DND-41 (cell line): ENCODE measurements at regions not wholly inside any gene's neighbourhood (a gene's known extent, or its start where the extent isn't known, plus 50 kb on each side); places are given as distances from the start of the nearest gene placed in this dataset.

ENCODE experiments used
- ATAC-seq: fragments of 200-7000 bp; cut with Tn5 transposase; 3 replicates; pipeline ENCODE4 v1.9.1; 2021; ENCODE audit warnings: low read depth; ENCODE audit not compliant: insufficient read depth
- DNase-seq: peaks from one replicate; pipeline ENCODE4 v3.0.0-alpha.2; 2020
- H2AFZ ChIP-seq: 2 replicates; pipeline ENCODE4 v1.6.0; 2012; ENCODE audit warnings: low read depth, low read length
- H3K27ac ChIP-seq: 2 replicates; pipeline ENCODE4 v1.5.1; 2012; ENCODE audit warnings: low read length, inconsistent platforms
- H3K27me3 ChIP-seq: fragments of 200-600 bp; sonication (generic); 2 replicates; pipeline ENCODE4 v1.6.0; 2012; ENCODE audit warnings: low read length, mild to moderate bottlenecking, inconsistent platforms; ENCODE audit not compliant: insufficient read depth, poor library complexity
- H3K36me3 ChIP-seq: 2 replicates; pipeline ENCODE4 v1.5.1; 2012; ENCODE audit warnings: low read length, inconsistent platforms; ENCODE audit not compliant: insufficient read depth
- H3K4me1 ChIP-seq: 2 replicates; pipeline ENCODE4 v1.5.1; 2012; ENCODE audit warnings: mild to moderate bottlenecking, low read length; ENCODE audit not compliant: insufficient read depth
- H3K4me2 ChIP-seq: 2 replicates; pipeline ENCODE4 v1.6.0; 2012; ENCODE audit warnings: mild to moderate bottlenecking, moderate library complexity, low read length, inconsistent platforms; ENCODE audit not compliant: insufficient read depth
- H3K4me3 ChIP-seq, 2 experiments: fragments of 200-600 bp in 1 of 2; shearing (Covaris generic) in 1 of 2; 2 replicates each; pipeline ENCODE4 v1.5.1; 2012 to 2016; ENCODE audit warnings: inconsistent platforms in 2 of 2, low read length in 2 of 2, mild to moderate bottlenecking in 2 of 2, low read depth in 1 of 2, moderate library complexity in 1 of 2
- H3K79me2 ChIP-seq: 2 replicates; pipeline ENCODE4 v1.6.0; 2012; ENCODE audit warnings: low read length, inconsistent platforms; ENCODE audit not compliant: insufficient read depth
- H3K9ac ChIP-seq: 2 replicates; pipeline ENCODE4 v1.6.0; 2012; ENCODE audit warnings: low read depth, mild to moderate bottlenecking, inconsistent platforms, low read length, moderate library complexity
- H3K9me3 ChIP-seq: 2 replicates; pipeline ENCODE4 v1.5.1; 2012; ENCODE audit warnings: low read length, moderate library complexity, mild to moderate bottlenecking, inconsistent platforms; ENCODE audit not compliant: insufficient read depth, severe bottlenecking
- H4K20me1 ChIP-seq: 2 replicates; pipeline ENCODE4 v1.6.0; 2012; ENCODE audit warnings: low read length; ENCODE audit not compliant: insufficient read depth
- CTCF ChIP-seq: IDR thresholded peaks from 2 replicates; pipeline ENCODE4 v1.5.1; 2012; ENCODE audit warnings: borderline replicate concordance, low read length, moderate library complexity, mild to moderate bottlenecking; ENCODE audit not compliant: poor library complexity, severe bottlenecking; ENCODE audit errors: extremely low read depth
- EZH2 ChIP-seq: IDR thresholded peaks from 3 replicates; pipeline ENCODE4 v1.6.1; 2012; ENCODE audit warnings: borderline replicate concordance, low read depth, mild to moderate bottlenecking, moderate library complexity, low read length, inconsistent platforms; ENCODE audit not compliant: severe bottlenecking

- Histone ChIP-seq H3K27ac (no peak overlapping the region), H3K4me1 (no peaks in the 10 kb centered on the region), H3K36me3 (no peaks in the 10 kb centered on the region), H3K4me3 (no peak overlapping the region), H3K9me3 (no peaks in the 10 kb centered on the region), H2AFZ (no peak overlapping the region), H3K4me2 (no peak overlapping the region), H3K9ac (no peak overlapping the region), H3K27me3 (no peaks in the 10 kb centered on the region), H4K20me1 (no peaks in the 10 kb centered on the region), H3K79me2 (no peaks in the 10 kb centered on the region)
- ATAC-seq: no peak
- TF ChIP-seq CTCF (no peak), EZH2 (no peak)
- no peak for DNase-seq
Observed at GRCh38 chr5:73250645-73251044, 77.7 kb downstream of the TMEM174 start.

GRCh38 chr5:73242735-73243134, 69.7 kb downstream of the TMEM174 start:
- Histone ChIP-seq H3K27ac (no peak overlapping the region), H3K9me3 (no peaks in the 10 kb centered on the region), H4K20me1 (no peaks in the 10 kb centered on the region), H3K79me2 (no peaks in the 10 kb centered on the region), H3K36me3 (no peaks in the 10 kb centered on the region), H3K4me2 (no peak overlapping the region), H3K4me1 (no peaks in the 10 kb centered on the region), H2AFZ (no peak overlapping the region), H3K27me3 (peaks cover 5% of the 10 kb centered on the region), H3K9ac (no peak overlapping the region), H3K4me3 (no peak overlapping the region)
- ATAC-seq (no peak), DNase-seq (no peak)
- no peak for TF ChIP-seq EZH2
- no peak for TF ChIP-seq CTCF

DNA sequence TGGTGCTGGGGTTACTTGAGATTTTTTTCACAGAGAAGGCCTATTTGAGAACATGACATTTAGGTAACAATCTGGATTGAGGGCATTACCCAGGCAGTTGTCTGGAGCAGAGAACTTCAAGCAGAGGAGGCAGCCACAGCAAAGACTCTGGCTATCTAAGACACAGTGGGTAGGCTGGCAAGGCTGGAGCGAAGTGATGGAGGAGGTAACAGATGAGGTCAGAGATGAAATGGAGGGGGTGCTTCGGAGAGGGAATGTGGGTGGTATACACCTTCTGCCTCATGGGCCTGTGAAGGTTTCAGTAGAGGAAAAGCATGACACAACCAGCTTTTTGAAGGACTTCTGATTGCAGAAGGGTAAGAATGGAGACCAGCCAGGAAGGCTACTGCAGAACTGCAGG, 65.9 kb downstream of the TMEM174 start:
- no peak overlapping the region for H3K4me2 ChIP-seq
- DNase-seq: no peak
- H3K9me3 ChIP-seq: no peaks in the 10 kb centered on the region
- H3K79me2 ChIP-seq: no peaks in the 10 kb centered on the region
- H3K4me1 ChIP-seq: no peaks in the 10 kb centered on the region
- no peaks in the 10 kb centered on the region for H3K36me3 ChIP-seq
- peaks cover 5% of the 10 kb centered on the region for H3K27me3 ChIP-seq
- ATAC-seq: no peak
- H2AFZ ChIP-seq: no peak overlapping the region
- TF ChIP-seq CTCF: no peak
- TF ChIP-seq EZH2: no peak
- H3K27ac ChIP-seq: no peak overlapping the region
- H3K4me3 ChIP-seq: no peak overlapping the region
- no peaks in the 10 kb centered on the region for H4K20me1 ChIP-seq
- H3K9ac ChIP-seq: no peak overlapping the region

GRCh38 chr5:73236541-73237128, 63.6 kb downstream of the TMEM174 start:
- Histone ChIP-seq H3K4me3 (no peak overlapping the region), H3K36me3 (no peaks in the 10 kb centered on the region), H3K27me3 (no peaks in the 10 kb centered on the region), H3K9me3 (no peaks in the 10 kb centered on the region), H3K4me1 (no peaks in the 10 kb centered on the region), H2AFZ (no peak overlapping the region), H3K79me2 (no peaks in the 10 kb centered on the region), H4K20me1 (no peaks in the 10 kb centered on the region), H3K9ac (no peak overlapping the region), H3K4me2 (no peak overlapping the region), H3K27ac (no peak overlapping the region)
- DNase-seq (no peak), ATAC-seq (no peak)
- TF ChIP-seq CTCF: no peak
- TF ChIP-seq EZH2: no peak
